T-helper 9 cell (primary cell): ENCODE measurements at regions not wholly inside any gene's neighbourhood (a gene's known extent, or its start where the extent isn't known, plus 50 kb on each side); places are given as distances from the start of the nearest gene placed in this dataset.
"Not testable (repeated sequence)": the region's sequence is repeated elsewhere in the genome, so short reads cannot be mapped to it uniquely, and the experiment has no call there.

ENCODE experiments used
- DNase-seq: peaks from one replicate; pipeline ENCODE4 v3.0.0-alpha.2; 2020

- DNase-seq = no peak
These were observed 156.4 kb upstream of the CXCL13 start for GRCh38 chr4:77449171-77449570.

GRCh38 chr4:77450006-77450405, 155.6 kb upstream of the CXCL13 start:
- DNase-seq = no peak

- DNase-seq = no peak
These were observed 154.1 kb upstream of the CXCL13 start for GRCh38 chr4:77451530-77451929.

GRCh38 chr4:77452117-77452516, 153.5 kb upstream of the CXCL13 start:
- DNase-seq = not testable (repeated sequence)

GRCh38 chr4:77453911-77454310, 151.7 kb upstream of the CXCL13 start:
- no peak for DNase-seq

- no peak for DNase-seq
These were observed 150.8 kb upstream of the CXCL13 start for GRCh38 chr4:77454858-77455257.

GRCh38 chr4:77464100-77464499, 141.5 kb upstream of the CXCL13 start:
- not testable (repeated sequence) for DNase-seq

GRCh38 chr4:77465271-77465670, 140.3 kb upstream of the CXCL13 start:
- no peak for DNase-seq

- no peak for DNase-seq
These were observed 139.2 kb upstream of the CXCL13 start for GRCh38 chr4:77466430-77466829.

GRCh38 chr4:77471821-77472495, 133.7 kb upstream of the CXCL13 start:
- no peak for DNase-seq

- no peak for DNase-seq
These were observed 132.1 kb upstream of the CXCL13 start for GRCh38 chr4:77473509-77473908.

- DNase-seq = no peak
These were observed 123.8 kb upstream of the CXCL13 start for GRCh38 chr4:77481856-77482255.

- no peak for DNase-seq
These were observed 116.7 kb upstream of the CXCL13 start for GRCh38 chr4:77488882-77489281.

GRCh38 chr4:77493120-77493752, 112.4 kb upstream of the CXCL13 start:
- DNase-seq = no peak

GRCh38 chr4:77493829-77494551, 111.6 kb upstream of the CXCL13 start:
- DNase-seq = no peak

- DNase-seq = no peak
These were observed 109.2 kb upstream of the CXCL13 start for GRCh38 chr4:77496457-77496856.

GRCh38 chr4:77500801-77501200, 104.8 kb upstream of the CXCL13 start:
- DNase-seq = no peak

GRCh38 chr4:77501240-77501639, 104.4 kb upstream of the CXCL13 start:
- no peak for DNase-seq

- no peak for DNase-seq
These were observed 103.8 kb upstream of the CXCL13 start for GRCh38 chr4:77501851-77502250.

GRCh38 chr4:77504407-77504806, 101.2 kb upstream of the CXCL13 start:
- no peak for DNase-seq

- no peak for DNase-seq
These were observed 100.2 kb upstream of the CXCL13 start for GRCh38 chr4:77505275-77505957.

- DNase-seq = no peak
These were observed 99.7 kb upstream of the CXCL13 start for GRCh38 chr4:77505958-77506319.

- DNase-seq = no peak
These were observed 95.3 kb upstream of the CXCL13 start for GRCh38 chr4:77510367-77510766.

- no peak for DNase-seq
These were observed 80.1 kb upstream of the CXCL13 start for GRCh38 chr4:77525538-77525937.
